Stomach (tissue), 4 donors: ENCODE measurements at regions not wholly inside any gene's neighbourhood (a gene's known extent, or its start where the extent isn't known, plus 50 kb on each side); places are given as distances from the start of the nearest gene placed in this dataset.

Source experiments
- EP300 ChIP-seq: sonication (generic); formaldehyde crosslinking; IDR thresholded peaks from one replicate; pipeline ENCODE4 v1.6.1; 2017; ENCODE audit warnings: antibody characterized with exemption
- POLR2A ChIP-seq, 4 donors: fragments of 450-650 bp; IDR thresholded peaks; one replicate each; pipeline ENCODE4 v1.6.1; 2016; ENCODE audit warnings: antibody characterized with exemption in 4 of 4, control low read depth in 2 of 4, mild to moderate bottlenecking in 1 of 4, moderate library complexity in 1 of 4
- POLR2AphosphoS5 ChIP-seq, 3 donors: sonication (generic); formaldehyde crosslinking; IDR thresholded peaks; one replicate each; pipeline ENCODE4 v1.6.1; 2016; ENCODE audit warnings: antibody characterized with exemption in 3 of 3
- TF ChIP-seq, protein P1 (sequence below), 7 experiments: fragments of 450-650 bp in 4 of 7; fragments of 200-600 bp in 3 of 7; sonication (generic) in 3 of 7; IDR thresholded peaks; one replicate each; pipeline ENCODE4 v1.5.1; 2016 to 2019; ENCODE audit warnings: antibody characterized with exemption in 7 of 7, control low read depth in 2 of 7, mild to moderate bottlenecking in 1 of 7

DNA sequence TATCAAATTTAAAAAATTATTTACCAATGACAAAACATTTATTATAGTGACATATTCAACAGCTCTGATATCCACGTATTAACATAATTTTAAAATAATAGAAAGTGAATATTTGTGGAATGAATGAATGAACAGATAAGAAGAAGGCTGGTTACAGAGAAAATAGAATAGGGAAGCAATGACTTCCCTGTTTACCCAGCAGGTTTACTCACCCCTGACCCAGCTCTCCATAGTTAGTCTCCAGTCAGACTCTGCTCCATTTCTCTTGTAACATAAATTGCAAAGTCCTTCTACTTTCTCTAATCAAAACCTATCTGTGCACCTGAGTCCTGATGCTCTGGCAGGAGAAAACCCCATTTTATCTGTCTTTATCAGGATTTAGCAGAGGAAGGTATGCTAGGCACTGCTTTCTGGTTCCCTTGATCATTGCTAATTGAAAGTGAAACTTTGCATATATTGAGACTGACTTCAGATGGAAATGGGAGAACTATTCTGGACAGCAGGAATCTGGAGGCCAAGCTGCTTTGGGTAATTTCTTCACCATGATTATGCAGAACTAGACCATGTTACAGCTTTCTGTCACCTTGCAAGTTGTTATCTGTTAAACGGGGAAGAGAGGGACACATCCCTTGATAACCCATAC lies 363.0 kb downstream of the FAT4 start:
- TF ChIP-seq, protein P1, sequence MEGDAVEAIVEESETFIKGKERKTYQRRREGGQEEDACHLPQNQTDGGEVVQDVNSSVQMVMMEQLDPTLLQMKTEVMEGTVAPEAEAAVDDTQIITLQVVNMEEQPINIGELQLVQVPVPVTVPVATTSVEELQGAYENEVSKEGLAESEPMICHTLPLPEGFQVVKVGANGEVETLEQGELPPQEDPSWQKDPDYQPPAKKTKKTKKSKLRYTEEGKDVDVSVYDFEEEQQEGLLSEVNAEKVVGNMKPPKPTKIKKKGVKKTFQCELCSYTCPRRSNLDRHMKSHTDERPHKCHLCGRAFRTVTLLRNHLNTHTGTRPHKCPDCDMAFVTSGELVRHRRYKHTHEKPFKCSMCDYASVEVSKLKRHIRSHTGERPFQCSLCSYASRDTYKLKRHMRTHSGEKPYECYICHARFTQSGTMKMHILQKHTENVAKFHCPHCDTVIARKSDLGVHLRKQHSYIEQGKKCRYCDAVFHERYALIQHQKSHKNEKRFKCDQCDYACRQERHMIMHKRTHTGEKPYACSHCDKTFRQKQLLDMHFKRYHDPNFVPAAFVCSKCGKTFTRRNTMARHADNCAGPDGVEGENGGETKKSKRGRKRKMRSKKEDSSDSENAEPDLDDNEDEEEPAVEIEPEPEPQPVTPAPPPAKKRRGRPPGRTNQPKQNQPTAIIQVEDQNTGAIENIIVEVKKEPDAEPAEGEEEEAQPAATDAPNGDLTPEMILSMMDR (IDR thresholded peaks at IDR 0.05), result no peak
- TF ChIP-seq POLR2A (IDR thresholded peaks at IDR 0.05), result no peak
- no peak for TF ChIP-seq EP300
- no peak for TF ChIP-seq POLR2AphosphoS5 (IDR thresholded peaks at IDR 0.05)
